Neural progenitor cell (in vitro differentiated cells): ENCODE measurements at regions not wholly inside any gene's neighbourhood (a gene's known extent, or its start where the extent isn't known, plus 50 kb on each side); places are given as distances from the start of the nearest gene placed in this dataset.

Experiments
- DNase-seq: peaks from one replicate; pipeline ENCODE4 v3.0.0-alpha.2; 2016; ENCODE audit warnings: low spot score
- H2AFZ ChIP-seq: fragments of 200-600 bp; sonication (generic); replicated peaks from 2 replicates; pipeline ENCODE4 v1.6.1; 2016; ENCODE audit warnings: antibody characterized with exemption
- H3F3A ChIP-seq: fragments of 200-600 bp; sonication (generic); 2 replicates; pipeline ENCODE4 v1.6.1; 2016; ENCODE audit warnings: antibody characterized with exemption, low read depth
- H3K27ac ChIP-seq: fragments of 200-600 bp; sonication (generic); 2 replicates; pipeline ENCODE4 v1.5.1; 2016; ENCODE audit warnings: mild to moderate bottlenecking
- H3K27me3 ChIP-seq: fragments of 200-600 bp; sonication (generic); 2 replicates; pipeline ENCODE4 v1.6.1; 2016; ENCODE audit warnings: mild to moderate bottlenecking, moderate library complexity
- H3K36me3 ChIP-seq: fragments of 200-600 bp; sonication (generic); 2 replicates; pipeline ENCODE4 v1.5.1; 2016
- H3K4me1 ChIP-seq: fragments of 200-600 bp; sonication (generic); 2 replicates; pipeline ENCODE4 v1.6.1; 2016; ENCODE audit warnings: mixed run types
- H3K4me2 ChIP-seq: fragments of 200-600 bp; sonication (generic); 2 replicates; pipeline ENCODE4 v1.6.1; 2016
- H3K4me3 ChIP-seq: fragments of 200-600 bp; sonication (generic); 2 replicates; pipeline ENCODE4 v1.5.1; 2016
- H3K79me2 ChIP-seq: fragments of 200-600 bp; sonication (generic); 2 replicates; pipeline ENCODE4 v1.6.1; 2016; ENCODE audit warnings: low read depth
- H3K9ac ChIP-seq: fragments of 200-600 bp; sonication (generic); 2 replicates; pipeline ENCODE4 v1.6.1; 2016
- H3K9me3 ChIP-seq: fragments of 200-600 bp; sonication (generic); 2 replicates; pipeline ENCODE4 v1.5.1; 2016; ENCODE audit warnings: low read depth
- H4K20me1 ChIP-seq: fragments of 200-600 bp; sonication (generic); 2 replicates; pipeline ENCODE4 v1.6.1; 2016; ENCODE audit warnings: low read depth
- H3K27ac Mint-ChIP-seq: 3 replicates; pipeline ENCODE4 v1.8.0; 2021; ENCODE audit warnings: mixed read lengths
- H3K27me3 Mint-ChIP-seq: 2 replicates; pipeline ENCODE4 v1.8.0; 2022; ENCODE audit warnings: low read depth, mild to moderate bottlenecking, inconsistent platforms, moderate library complexity, mixed read lengths; ENCODE audit not compliant: insufficient read depth
- H3K36me3 Mint-ChIP-seq: 3 replicates; pipeline ENCODE4 v1.8.0; 2021; ENCODE audit warnings: mixed read lengths
- H3K4me1 Mint-ChIP-seq: 3 replicates; pipeline ENCODE4 v1.8.0; 2021; ENCODE audit warnings: mixed read lengths
- H3K4me3 Mint-ChIP-seq: 3 replicates; pipeline ENCODE4 v1.8.0; 2021; ENCODE audit warnings: mild to moderate bottlenecking, moderate library complexity, mixed read lengths
- H3K9me3 Mint-ChIP-seq: 3 replicates; pipeline ENCODE4 v1.8.0; 2020; ENCODE audit warnings: mixed read lengths
- CTCF ChIP-seq: fragments of 200-600 bp; sonication (generic); IDR thresholded peaks from 2 replicates; pipeline ENCODE4 v1.5.1; 2017; ENCODE audit warnings: antibody characterized with exemption, mild to moderate bottlenecking
- EZH2 ChIP-seq: fragments of 200-600 bp; sonication (generic); IDR thresholded peaks from 2 replicates; pipeline ENCODE4 v1.6.1; 2017; ENCODE audit warnings: antibody characterized with exemption, mild to moderate bottlenecking, moderate library complexity
- EZH2phosphoT487 ChIP-seq: fragments of 200-600 bp; sonication (generic); IDR thresholded peaks from 2 replicates; pipeline ENCODE4 v1.6.1; 2017; ENCODE audit warnings: antibody characterized with exemption

- Mint-ChIP-seq H3K4me1 (peaks cover 9% of the 10 kb centered on the region), H3K9me3 (peaks cover 6% of the 10 kb centered on the region), H3K27ac (no peak overlapping the region), H3K4me3 (no peak overlapping the region), H3K27me3 (peaks cover 3% of the 10 kb centered on the region), H3K36me3 (no peaks in the 10 kb centered on the region)
- H2AFZ ChIP-seq = no peak overlapping the region
- H3K4me1 ChIP-seq = peaks cover 4% of the 10 kb centered on the region
- no peak overlapping the region for H3K9ac ChIP-seq
- no peak for DNase-seq
- no peaks in the 10 kb centered on the region for H3K79me2 ChIP-seq
- no peaks in the 10 kb centered on the region for H3K9me3 ChIP-seq
- H3F3A ChIP-seq = no peaks in the 10 kb centered on the region
- no peaks in the 10 kb centered on the region for H3K27me3 ChIP-seq
- H4K20me1 ChIP-seq = no peaks in the 10 kb centered on the region
- H3K4me2 ChIP-seq = no peak overlapping the region
- TF ChIP-seq EZH2phosphoT487 (no peak), EZH2 (no peak), CTCF (no peak)
- no peak overlapping the region for H3K27ac ChIP-seq
- no peaks in the 10 kb centered on the region for H3K36me3 ChIP-seq
- no peak overlapping the region for H3K4me3 ChIP-seq
These were observed 498.6 kb downstream of the EBF1 start for GRCh38 chr5:158601118-158601517.

GRCh38 chr5:158600679-158601078, 499.0 kb downstream of the EBF1 start:
- H3F3A ChIP-seq = no peaks in the 10 kb centered on the region
- H3K9me3 Mint-ChIP-seq = peaks cover 6% of the 10 kb centered on the region
- H3K36me3 ChIP-seq = no peaks in the 10 kb centered on the region
- H3K9me3 ChIP-seq = no peaks in the 10 kb centered on the region
- H3K27ac Mint-ChIP-seq = no peak overlapping the region
- no peaks in the 10 kb centered on the region for H4K20me1 ChIP-seq
- H3K4me3 Mint-ChIP-seq = no peak overlapping the region
- no peak overlapping the region for H3K4me3 ChIP-seq
- H3K4me1 Mint-ChIP-seq = peaks cover 9% of the 10 kb centered on the region
- no peak overlapping the region for H3K9ac ChIP-seq
- no peak for TF ChIP-seq EZH2
- no peak for TF ChIP-seq EZH2phosphoT487
- TF ChIP-seq CTCF = no peak
- H3K36me3 Mint-ChIP-seq = no peaks in the 10 kb centered on the region
- H2AFZ ChIP-seq = no peak overlapping the region
- H3K4me2 ChIP-seq = no peak overlapping the region
- peaks cover 3% of the 10 kb centered on the region for H3K27me3 Mint-ChIP-seq
- H3K79me2 ChIP-seq = no peaks in the 10 kb centered on the region
- peaks cover 4% of the 10 kb centered on the region for H3K4me1 ChIP-seq
- no peaks in the 10 kb centered on the region for H3K27me3 ChIP-seq
- DNase-seq = no peak
- H3K27ac ChIP-seq = no peak overlapping the region

GRCh38 chr5:158599157-158599556, 500.6 kb downstream of the EBF1 start:
- no peaks in the 10 kb centered on the region for H3K9me3 ChIP-seq
- no peaks in the 10 kb centered on the region for H3K27me3 ChIP-seq
- no peak overlapping the region for H3K4me2 ChIP-seq
- H3K36me3 ChIP-seq = no peaks in the 10 kb centered on the region
- peaks cover 3% of the 10 kb centered on the region for H3K27me3 Mint-ChIP-seq
- no peaks in the 10 kb centered on the region for H4K20me1 ChIP-seq
- H3K27ac Mint-ChIP-seq = no peak overlapping the region
- H3K79me2 ChIP-seq = no peaks in the 10 kb centered on the region
- DNase-seq = no peak
- H3K9ac ChIP-seq = no peak overlapping the region
- H3K4me3 Mint-ChIP-seq = no peak overlapping the region
- no peak overlapping the region for H3K4me3 ChIP-seq
- peaks cover 6% of the 10 kb centered on the region for H3K9me3 Mint-ChIP-seq
- H3F3A ChIP-seq = no peaks in the 10 kb centered on the region
- H3K4me1 Mint-ChIP-seq = peaks cover 9% of the 10 kb centered on the region
- no peak for TF ChIP-seq EZH2
- TF ChIP-seq EZH2phosphoT487 = no peak
- TF ChIP-seq CTCF = no peak
- H3K4me1 ChIP-seq = peaks cover 4% of the 10 kb centered on the region
- peak overlapping the region; percentile 76 for H2AFZ ChIP-seq
- H3K36me3 Mint-ChIP-seq = no peaks in the 10 kb centered on the region
- no peak overlapping the region for H3K27ac ChIP-seq
